ENCODE measurements at regions not wholly inside any gene's neighbourhood (a gene's known extent, or its start where the extent isn't known, plus 50 kb on each side); places are given as distances from the start of the nearest gene placed in this dataset.

DNA sequence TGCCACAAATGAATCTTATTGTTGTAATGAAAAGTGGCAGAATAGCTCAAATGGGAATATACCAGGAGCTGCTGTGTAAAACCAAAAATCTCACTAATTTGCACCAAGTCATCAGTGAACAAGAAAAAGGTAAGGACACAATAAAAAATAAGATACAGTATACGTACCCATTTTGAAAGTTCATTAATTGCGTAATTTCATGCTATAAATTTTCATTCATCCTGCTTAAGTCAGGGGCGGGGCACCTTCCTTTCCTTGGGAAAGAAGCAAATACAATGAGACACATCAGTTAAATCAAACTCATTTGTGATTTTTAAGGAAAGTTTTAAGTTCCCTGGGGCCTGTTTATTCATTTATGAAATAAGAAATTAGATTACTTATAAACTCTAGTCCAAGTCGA lies 65.4 kb downstream of the HSPA13 start:
- no peak for TF ChIP-seq ZNF274 (IDR thresholded peaks at IDR 0.05; ENCODE audit: low read depth, low read length)
- TF ChIP-seq YY1 (IDR thresholded peaks at IDR 0.05; ENCODE audit: insufficient read depth, insufficient read length) = no peak
